ENCODE measurements at regions not wholly inside any gene's neighbourhood (a gene's known extent, or its start where the extent isn't known, plus 50 kb on each side); places are given as distances from the start of the nearest gene placed in this dataset.

DNA sequence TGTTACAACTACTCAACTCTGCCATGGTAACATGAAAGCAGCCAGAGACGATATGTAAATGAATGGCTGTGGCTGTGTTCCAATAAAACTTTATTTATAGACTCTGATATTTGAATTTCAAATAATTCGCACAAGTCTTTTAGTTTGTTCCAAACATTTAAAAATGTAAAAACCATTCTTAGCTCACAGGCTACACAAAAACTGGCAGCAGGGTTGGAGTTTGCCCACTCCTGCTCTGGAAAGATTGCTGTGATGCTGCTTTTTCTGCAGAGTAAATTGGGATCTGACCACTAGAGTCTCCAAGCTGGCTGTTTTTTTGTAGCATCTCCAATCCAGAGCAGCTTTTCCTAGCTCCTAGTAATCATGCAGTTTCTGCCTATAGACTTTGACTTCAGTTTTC, 157.5 kb downstream of the CHRM3 start:
- TF ChIP-seq EZH2phosphoT487 (IDR thresholded peaks at IDR 0.05; ENCODE audit: low read depth) = no peak
- TF ChIP-seq, protein P1, sequence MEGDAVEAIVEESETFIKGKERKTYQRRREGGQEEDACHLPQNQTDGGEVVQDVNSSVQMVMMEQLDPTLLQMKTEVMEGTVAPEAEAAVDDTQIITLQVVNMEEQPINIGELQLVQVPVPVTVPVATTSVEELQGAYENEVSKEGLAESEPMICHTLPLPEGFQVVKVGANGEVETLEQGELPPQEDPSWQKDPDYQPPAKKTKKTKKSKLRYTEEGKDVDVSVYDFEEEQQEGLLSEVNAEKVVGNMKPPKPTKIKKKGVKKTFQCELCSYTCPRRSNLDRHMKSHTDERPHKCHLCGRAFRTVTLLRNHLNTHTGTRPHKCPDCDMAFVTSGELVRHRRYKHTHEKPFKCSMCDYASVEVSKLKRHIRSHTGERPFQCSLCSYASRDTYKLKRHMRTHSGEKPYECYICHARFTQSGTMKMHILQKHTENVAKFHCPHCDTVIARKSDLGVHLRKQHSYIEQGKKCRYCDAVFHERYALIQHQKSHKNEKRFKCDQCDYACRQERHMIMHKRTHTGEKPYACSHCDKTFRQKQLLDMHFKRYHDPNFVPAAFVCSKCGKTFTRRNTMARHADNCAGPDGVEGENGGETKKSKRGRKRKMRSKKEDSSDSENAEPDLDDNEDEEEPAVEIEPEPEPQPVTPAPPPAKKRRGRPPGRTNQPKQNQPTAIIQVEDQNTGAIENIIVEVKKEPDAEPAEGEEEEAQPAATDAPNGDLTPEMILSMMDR (IDR thresholded peaks at IDR 0.05; ENCODE audit: low read depth, low read length) = no peak
